ENCODE measurements at regions not wholly inside any gene's neighbourhood (a gene's known extent, or its start where the extent isn't known, plus 50 kb on each side); places are given as distances from the start of the nearest gene placed in this dataset.

DNA sequence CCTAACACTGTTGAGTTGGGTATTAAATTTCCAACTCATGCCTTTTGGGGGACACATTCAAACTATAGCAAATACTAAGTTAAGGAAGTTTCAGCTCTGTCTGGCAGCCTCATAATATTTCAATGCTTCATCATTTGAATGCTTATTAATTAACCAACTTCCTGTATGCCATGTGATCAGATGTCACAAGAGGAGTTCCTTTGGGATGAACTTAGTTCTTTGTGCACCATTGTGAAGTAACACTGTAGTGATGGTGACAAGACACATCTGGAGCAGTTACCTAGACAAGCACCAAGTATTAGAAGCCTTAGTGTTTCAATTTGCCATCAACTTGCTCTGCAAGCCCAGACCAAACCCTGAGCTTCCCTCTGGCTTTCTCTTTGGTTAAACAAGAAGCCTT, 90.7 kb upstream of the IL12B start:
- intact Hi-C loops (cut with micrococcal nuclease) = no loop called here

DNA sequence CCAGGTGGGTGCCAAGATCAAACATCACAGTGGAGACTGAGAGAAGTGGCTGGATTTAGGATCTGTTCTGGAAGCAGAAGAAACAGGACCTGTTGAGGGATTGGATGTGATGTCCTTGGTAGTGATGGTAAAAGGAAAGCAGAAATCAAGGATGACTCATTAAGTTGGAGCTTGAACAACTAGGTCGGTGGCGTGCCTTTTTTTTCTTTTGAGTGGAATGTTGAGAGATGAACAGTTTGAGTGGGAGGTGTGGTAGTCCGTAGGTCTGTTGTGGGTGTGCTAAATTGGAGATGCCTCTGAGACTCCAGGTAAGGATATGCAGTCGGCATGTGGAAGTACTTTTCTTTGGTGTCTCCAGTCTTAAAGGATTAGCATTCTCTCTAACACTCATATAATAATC, 92.1 kb upstream of the IL12B start:
- intact Hi-C loops (cut with micrococcal nuclease) = no loop called here

DNA sequence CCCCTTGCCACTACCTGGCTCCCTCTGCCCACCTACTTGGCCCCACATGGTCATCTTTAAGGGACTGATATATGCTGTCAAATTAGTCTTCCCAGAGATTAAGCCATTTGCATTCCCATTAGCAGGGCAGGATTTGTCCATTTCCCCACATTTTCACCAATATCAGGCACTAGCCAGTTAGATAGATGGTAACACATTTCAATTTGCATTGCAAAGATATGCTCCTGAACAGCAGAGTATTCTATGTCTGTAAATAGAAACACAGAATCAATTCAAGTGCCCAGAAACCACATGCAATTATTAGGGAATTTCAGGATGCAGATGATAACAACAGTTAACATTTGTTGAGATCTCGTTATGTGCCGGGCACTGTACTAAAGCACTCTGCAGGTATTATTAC, 92.6 kb upstream of the IL12B start:
- intact Hi-C loops (cut with micrococcal nuclease) = no loop called here

- intact Hi-C loops (cut with micrococcal nuclease) = no loop called here
Measured at GRCh38 chr5:159424123-159424522, 93.8 kb upstream of the IL12B start.

- intact Hi-C loops (cut with micrococcal nuclease) = loop anchor here (1.0 kb wide), 3 partner anchors 14 to 89 kb away; no protein-coding TSS in a partner anchor
Measured at GRCh38 chr5:159426694-159427093, 96.4 kb upstream of the IL12B start.

- intact Hi-C loops (cut with micrococcal nuclease) = loop anchor here (1.0 kb wide), 3 partner anchors 15 to 90 kb away; no protein-coding TSS in a partner anchor
Measured at GRCh38 chr5:159427180-159428012, 97.1 kb upstream of the IL12B start.

DNA sequence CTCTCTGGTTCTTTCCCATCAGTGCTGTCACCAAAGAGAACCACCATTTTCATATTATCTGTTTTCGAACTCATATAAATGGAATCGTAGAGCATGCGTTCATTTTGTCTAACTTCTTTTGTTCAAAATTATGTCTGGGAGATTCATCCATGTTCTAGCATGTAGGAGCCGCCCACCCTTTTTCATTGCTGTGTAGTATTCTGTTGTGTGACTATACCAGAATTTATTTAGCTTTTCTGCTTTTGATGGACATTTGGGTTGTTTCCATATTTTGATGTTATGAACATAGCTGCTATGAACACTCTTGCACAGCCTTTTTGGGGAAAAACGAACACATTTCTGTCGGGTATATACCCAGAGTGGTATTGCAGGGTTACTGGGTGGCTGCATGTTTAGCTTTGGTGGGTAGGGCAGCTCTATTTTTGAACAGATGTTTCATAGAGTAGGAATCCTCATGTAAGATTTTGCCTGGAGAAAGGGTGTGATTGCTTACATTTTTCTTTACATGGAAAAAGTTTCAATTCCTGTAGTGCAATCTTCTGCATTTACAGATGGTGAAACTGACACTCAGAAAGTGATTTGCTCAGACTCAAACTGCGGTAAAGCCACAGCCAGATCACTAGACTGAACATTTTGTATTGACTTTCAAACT, 100.2 kb upstream of the IL12B start:
- intact Hi-C loops (cut with micrococcal nuclease) = no loop called here

DNA sequence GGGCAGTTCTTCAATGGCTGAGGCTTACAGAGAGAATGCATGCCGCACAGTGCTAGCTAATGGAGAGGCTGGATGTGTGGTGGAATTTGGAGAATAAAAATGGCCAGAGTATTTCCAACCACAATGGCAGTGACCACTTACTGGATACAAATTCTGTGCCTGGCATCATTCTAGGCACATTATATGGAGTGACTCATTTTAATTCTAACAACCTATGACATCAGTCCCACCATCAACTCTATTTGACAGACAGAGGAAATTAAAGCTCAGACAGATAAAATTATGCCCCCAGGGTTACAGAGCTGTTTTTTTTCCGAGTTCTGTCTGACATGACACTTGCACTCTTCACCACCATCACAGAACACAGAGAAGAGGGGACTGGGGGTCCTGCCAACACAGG, 105.6 kb upstream of the IL12B start:
- intact Hi-C loops (cut with micrococcal nuclease) = no loop called here

DNA sequence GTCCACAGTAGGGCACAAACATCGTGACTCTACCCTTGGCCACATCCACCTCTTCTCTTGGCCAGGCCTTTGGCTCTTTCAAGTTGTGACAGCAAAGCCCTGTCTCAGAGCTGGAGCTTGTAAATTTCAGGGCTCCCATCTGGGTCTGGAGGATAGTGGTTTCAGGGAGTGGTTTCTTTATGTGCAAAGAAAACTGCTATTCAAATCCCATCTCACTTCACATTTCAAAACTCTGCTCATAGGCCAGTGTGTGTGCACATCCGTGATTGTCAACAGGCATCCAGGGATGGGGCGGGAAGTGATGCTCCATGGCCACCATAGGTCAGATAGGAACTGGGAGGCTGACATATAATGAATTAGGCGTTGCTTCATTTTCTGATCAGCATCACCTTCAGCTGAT, 107.8 kb upstream of the IL12B start:
- intact Hi-C loops (cut with micrococcal nuclease) = no loop called here

DNA sequence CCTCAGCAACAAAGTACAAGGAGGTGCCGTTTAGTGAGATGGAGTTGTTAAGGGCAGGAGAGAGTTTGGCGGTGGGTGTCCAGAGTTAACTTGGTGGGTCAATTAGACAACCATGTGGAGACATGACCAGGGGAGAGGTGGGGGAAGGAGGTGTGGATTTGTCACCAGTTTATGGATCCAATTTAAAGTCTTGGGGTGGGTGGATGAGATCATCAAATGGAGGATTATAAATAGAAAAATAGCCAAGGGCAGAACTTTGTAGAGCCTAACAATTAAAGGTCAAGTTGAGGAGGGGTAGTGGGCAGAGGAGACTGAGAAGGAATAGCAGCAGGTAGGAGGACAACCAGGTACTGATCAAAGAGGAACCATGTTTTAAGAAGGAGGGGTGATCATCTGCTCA, 108.7 kb upstream of the IL12B start:
- intact Hi-C loops (cut with micrococcal nuclease) = no loop called here

GRCh38 chr5:159440235-159440634, 109.9 kb upstream of the IL12B start:
- intact Hi-C loops (cut with micrococcal nuclease) = loop anchor here (5.0 kb wide), 2 partner anchors 477 to 567 kb away; partner anchors contain the start of genes ADRA1B and TTC1

DNA sequence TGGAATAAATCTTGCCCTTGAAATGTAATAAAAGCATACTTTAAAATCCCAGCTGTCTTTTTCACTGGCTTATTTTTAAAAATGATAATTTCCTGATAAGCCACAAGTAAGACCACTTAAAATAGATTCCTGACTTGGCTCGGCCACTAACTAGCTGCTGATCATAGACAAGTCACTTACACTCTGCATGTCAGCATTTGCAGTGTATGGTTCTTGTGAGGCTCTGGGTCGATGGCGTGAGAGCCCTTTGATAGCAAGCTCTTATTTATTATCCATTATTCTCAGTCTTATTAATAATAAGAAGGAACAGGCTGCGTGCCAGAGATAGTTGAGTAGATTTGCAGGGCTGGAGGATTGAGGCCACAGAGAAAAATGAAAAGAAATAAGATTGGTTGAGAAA, 110.7 kb upstream of the IL12B start:
- intact Hi-C loops (cut with micrococcal nuclease) = loop anchor here (5.0 kb wide), 2 partner anchors 476 to 566 kb away; partner anchors contain the start of genes ADRA1B and TTC1

DNA sequence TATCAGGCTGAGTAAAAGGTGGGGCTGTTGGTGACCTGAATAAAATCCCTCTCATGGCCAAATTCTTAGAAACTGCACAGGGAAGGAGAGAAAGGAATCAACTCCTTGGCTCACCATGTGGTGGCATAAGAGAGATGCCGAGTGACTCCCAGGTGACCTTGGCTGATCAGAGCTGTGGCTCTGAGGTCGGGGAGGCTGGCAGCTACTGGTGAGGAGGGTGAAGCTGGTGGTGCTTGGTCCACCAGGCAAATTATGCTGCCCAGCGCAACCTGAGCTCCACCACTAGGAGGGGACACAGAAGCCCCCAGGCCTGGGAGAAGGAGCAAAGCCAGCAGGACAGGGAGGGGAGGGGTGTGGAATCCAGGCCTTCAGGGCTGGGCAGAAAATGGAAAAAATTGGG, 111.2 kb upstream of the IL12B start:
- intact Hi-C loops (cut with micrococcal nuclease) = loop anchor here (5.0 kb wide), 2 partner anchors 476 to 566 kb away; partner anchors contain the start of genes ADRA1B and TTC1

GRCh38 chr5:159442206-159442850, 112.0 kb upstream of the IL12B start:
- intact Hi-C loops (cut with micrococcal nuclease) = loop anchor here (5.0 kb wide), 2 partner anchors 475 to 565 kb away; partner anchors contain the start of genes ADRA1B and TTC1

DNA sequence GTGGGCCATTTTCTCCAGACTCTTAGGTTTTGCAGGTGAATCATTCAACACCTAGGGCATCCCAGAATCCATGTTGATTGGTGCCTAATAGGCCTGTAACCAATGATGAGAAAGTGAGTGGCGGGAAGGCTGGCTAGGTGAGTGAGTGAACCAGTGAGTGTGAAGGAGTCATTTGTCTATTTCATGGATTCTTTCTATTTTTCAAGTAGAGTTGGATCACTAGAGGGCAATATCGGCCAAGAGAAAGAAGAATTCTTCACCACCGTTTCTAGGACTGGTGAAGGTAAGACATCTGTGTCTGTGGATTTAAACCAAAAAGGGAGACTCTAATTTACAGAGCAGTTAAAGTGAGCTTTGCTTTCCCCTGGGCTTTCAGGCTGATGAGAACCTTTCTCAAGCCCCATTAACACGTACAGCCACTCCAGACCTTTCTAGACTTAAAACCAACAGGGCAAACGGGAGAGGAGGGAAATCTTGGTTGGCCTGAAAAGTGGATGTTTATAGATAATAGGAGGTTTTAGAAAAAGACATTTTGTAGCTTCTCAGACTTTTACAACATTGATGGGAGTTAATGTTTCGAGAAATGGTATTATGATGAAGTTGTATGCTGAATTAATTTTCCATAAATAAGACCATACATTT, 114.3 kb upstream of the IL12B start:
- intact Hi-C loops (cut with micrococcal nuclease) = loop anchor here (1.0 to 5.0 kb wide), 6 partner anchors 158 to 901 kb away; partner anchors contain the start of genes ADRA1B and TTC1

DNA sequence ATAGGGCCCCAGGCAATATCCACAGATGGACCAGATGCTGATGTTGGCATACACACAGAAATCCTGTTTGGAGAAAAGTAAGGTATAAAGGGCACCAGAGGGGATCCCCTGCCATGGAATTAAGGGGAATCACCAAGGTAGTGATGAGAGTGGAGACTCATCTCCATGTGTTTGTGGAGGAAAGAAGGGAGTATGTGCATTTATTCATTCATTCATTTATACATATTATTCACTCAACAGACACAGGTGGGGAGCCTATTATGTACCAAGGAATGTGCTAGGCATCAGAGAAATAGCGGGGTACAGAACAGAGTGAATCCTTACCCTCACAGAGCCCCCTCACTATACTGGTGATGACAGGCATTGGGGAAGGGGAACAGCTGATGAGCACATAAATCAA, 116.8 kb upstream of the IL12B start:
- intact Hi-C loops (cut with micrococcal nuclease) = no loop called here

DNA sequence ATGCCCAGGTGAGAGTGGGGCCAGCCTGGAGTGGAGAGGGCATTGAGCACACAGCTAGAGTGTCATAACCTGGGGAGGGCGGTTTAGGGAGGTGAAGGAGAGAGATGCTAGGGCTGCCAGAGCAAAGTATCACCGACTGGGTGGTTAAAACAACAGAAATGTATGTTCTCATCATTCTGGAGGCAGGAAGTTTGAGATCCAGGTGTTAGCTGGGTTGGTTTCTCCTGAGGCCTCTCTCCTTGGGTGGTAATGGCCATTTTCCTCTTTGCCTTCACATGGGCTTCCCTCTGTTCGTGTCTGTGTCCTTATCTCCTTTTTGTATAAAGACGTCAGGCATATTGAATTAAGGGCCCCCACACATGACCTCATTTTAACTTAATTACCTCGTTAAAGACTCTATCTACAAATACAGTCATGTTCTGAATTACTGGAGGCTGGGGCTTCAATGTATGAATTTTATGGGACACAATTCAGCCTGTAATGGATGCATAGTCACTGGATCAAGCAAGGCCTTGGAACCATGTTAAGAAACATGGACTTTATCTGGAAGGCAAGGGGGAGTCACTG, 118.6 kb upstream of the IL12B start:
- intact Hi-C loops (cut with micrococcal nuclease) = no loop called here

GRCh38 chr5:159449925-159450324, 119.6 kb upstream of the IL12B start:
- intact Hi-C loops (cut with micrococcal nuclease) = no loop called here

DNA sequence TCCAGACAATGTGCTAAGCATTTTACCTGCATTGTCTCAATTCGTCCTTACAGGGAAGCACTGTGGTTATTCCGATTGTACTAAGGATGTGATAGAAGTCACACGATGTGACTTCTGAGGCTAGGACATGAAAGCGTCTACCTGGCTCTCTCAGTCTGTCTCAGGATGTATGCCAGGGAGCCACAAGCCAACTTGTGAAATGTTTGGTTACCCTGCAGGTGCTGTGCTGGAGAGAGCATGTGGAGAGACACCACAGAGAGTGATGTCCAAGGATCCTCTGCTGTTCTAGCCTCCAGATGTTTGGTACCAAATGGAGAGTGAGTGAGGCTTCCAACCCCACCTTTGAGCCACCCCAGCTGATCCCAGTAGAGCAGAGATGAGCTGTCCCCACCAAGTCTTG, 120.1 kb upstream of the IL12B start:
- intact Hi-C loops (cut with micrococcal nuclease) = no loop called here

DNA sequence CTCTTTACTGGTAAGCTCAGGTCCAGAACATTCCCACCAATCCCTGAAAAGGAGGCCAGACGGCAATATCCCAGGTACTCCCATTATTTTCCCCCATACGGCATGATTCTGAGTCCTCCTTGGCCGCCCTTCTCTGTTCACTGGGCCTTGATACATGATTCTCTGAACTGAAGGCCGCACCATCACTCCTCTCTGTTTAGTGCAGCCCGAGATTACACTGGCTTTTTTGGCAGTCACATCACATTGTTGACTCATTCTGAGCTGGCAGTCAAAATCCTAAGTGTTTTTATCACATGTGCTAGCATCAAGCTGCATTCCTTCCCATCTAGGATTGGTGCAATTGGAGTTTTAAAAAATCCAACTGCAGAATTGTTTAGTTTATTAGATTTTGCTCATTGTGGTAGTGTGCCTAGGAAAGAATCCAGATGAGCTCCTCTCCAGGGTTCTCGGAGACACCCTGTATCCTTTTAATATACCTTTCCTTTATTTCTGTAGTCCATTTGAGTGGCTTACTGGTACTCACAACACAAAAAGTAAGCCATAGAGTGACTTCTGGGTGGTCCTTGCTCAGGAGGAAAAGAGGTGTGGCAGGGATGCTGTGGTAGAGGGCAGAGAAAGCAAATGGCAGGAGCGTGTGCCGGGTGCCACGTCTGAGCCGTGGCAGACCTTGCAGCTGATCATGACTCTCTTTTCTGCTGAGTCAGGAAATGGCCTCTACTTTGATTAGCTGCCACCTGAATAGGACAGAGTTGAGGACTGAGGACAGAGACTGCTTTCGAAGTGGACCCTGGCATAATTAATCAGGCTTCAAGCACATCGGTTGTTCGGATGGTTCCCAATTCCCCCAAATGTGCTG, 121.1 kb upstream of the IL12B start:
- intact Hi-C loops (cut with micrococcal nuclease) = no loop called here

All from T-helper 1 cell treated with Interleukin-12 subunit alpha and Interleukin-12 subunit beta and Interleukin-4 antibody, amounts not matched to agents 30 ng/mL and 1 ng/mL, for 36 hours (primary cell).